ENCODE measurements at regions not wholly inside any gene's neighbourhood (a gene's known extent, or its start where the extent isn't known, plus 50 kb on each side); places are given as distances from the start of the nearest gene placed in this dataset.
A peak's percentile ranks its signal among the peaks of the same experiment; 100 is the strongest.

- H3K4me1 ChIP-seq (ENCODE audit: insufficient read depth, poor library complexity, severe bottlenecking): peaks cover 12% of the 10 kb centered on the region
- no peak overlapping the region for H3K4me3 ChIP-seq (ENCODE audit: severe bottlenecking)
- no peak for DNase-seq (ENCODE audit: low spot score)
- no peak for ATAC-seq (ENCODE audit: low read depth)
- no peaks in the 10 kb centered on the region for H3K9me3 ChIP-seq (ENCODE audit: severe bottlenecking)
- no peaks in the 10 kb centered on the region for H3K36me3 ChIP-seq (ENCODE audit: low read depth)
- H3K27ac ChIP-seq (ENCODE audit: poor library complexity, severe bottlenecking): no peak overlapping the region
- no peaks in the 10 kb centered on the region for H3K27me3 ChIP-seq (ENCODE audit: insufficient read depth, poor library complexity, severe bottlenecking)
- no peak for TF ChIP-seq CTCF (IDR thresholded peaks at IDR 0.05; ENCODE audit: poor library complexity, severe bottlenecking)
These were observed 214.6 kb upstream of the KLF6 start for GRCh38 chr10:3999642-4000041.

GRCh38 chr10:3996697-3997096, 211.7 kb upstream of the KLF6 start:
- DNase-seq (ENCODE audit: low spot score) (no peak), ATAC-seq (ENCODE audit: low read depth) (no peak)
- no peaks in the 10 kb centered on the region for H3K36me3 ChIP-seq (ENCODE audit: low read depth)
- TF ChIP-seq CTCF (IDR thresholded peaks at IDR 0.05; ENCODE audit: poor library complexity, severe bottlenecking): no peak
- no peak overlapping the region for H3K4me3 ChIP-seq (ENCODE audit: severe bottlenecking)
- no peaks in the 10 kb centered on the region for H3K27me3 ChIP-seq (ENCODE audit: insufficient read depth, poor library complexity, severe bottlenecking)
- H3K9me3 ChIP-seq (ENCODE audit: severe bottlenecking): no peaks in the 10 kb centered on the region
- peaks cover 12% of the 10 kb centered on the region for H3K4me1 ChIP-seq (ENCODE audit: insufficient read depth, poor library complexity, severe bottlenecking)
- peak overlapping the region; percentile 82 for H3K27ac ChIP-seq (ENCODE audit: poor library complexity, severe bottlenecking)

GRCh38 chr10:3995302-3996210, 210.5 kb upstream of the KLF6 start:
- Histone ChIP-seq H3K36me3 (ENCODE audit: low read depth) (no peaks in the 10 kb centered on the region), H3K27ac (ENCODE audit: poor library complexity, severe bottlenecking) (peak overlapping the region; percentile 82)
- no peak for DNase-seq (ENCODE audit: low spot score)

GRCh38 chr10:3992382-3993178, 207.6 kb upstream of the KLF6 start:
- Histone ChIP-seq H3K4me3 (ENCODE audit: severe bottlenecking) (no peak overlapping the region), H3K27me3 (ENCODE audit: insufficient read depth, poor library complexity, severe bottlenecking) (no peaks in the 10 kb centered on the region), H3K27ac (ENCODE audit: poor library complexity, severe bottlenecking) (no peak overlapping the region), H3K4me1 (ENCODE audit: insufficient read depth, poor library complexity, severe bottlenecking) (peaks cover 12% of the 10 kb centered on the region), H3K36me3 (ENCODE audit: low read depth) (no peaks in the 10 kb centered on the region), H3K9me3 (ENCODE audit: severe bottlenecking) (no peaks in the 10 kb centered on the region)
- TF ChIP-seq CTCF (IDR thresholded peaks at IDR 0.05; ENCODE audit: poor library complexity, severe bottlenecking): no peak
- ATAC-seq (ENCODE audit: low read depth) (no peak), DNase-seq (ENCODE audit: low spot score) (no peak)

More at GRCh38 chr10:3995302-3996210, 210.5 kb upstream of the KLF6 start:
- Histone ChIP-seq H3K4me3 (ENCODE audit: severe bottlenecking) (no peak overlapping the region), H3K4me1 (ENCODE audit: insufficient read depth, poor library complexity, severe bottlenecking) (peaks cover 12% of the 10 kb centered on the region), H3K27me3 (ENCODE audit: insufficient read depth, poor library complexity, severe bottlenecking) (no peaks in the 10 kb centered on the region), H3K9me3 (ENCODE audit: severe bottlenecking) (no peaks in the 10 kb centered on the region)
- peak; percentile 58; the same call in 2 of the 3 replicates for ATAC-seq (ENCODE audit: low read depth)
- no peak for TF ChIP-seq CTCF (IDR thresholded peaks at IDR 0.05; ENCODE audit: poor library complexity, severe bottlenecking)

Measured in RWPE2 (cell line).